Activated naive CD8-positive, alpha-beta T cell treated with anti-CD3 and anti-CD28 coated beads, Interleukin-2, amount 10 ng/mL, durations not matched to agents 7 days and 5 days (primary cell): ENCODE measurements at regions not wholly inside any gene's neighbourhood (a gene's known extent, or its start where the extent isn't known, plus 50 kb on each side); places are given as distances from the start of the nearest gene placed in this dataset.

Experiments
- ATAC-seq: fragments of 150-1000 bp; cut with Tn5 transposase; one replicate; pipeline ENCODE4 v1.10.0; 2021; ENCODE audit warnings: low read depth, moderate library complexity
- POLR2A ChIA-PET: fragments of 350-600 bp; sonication (Branson Sonifier 250); formaldehyde crosslinking; loops from one replicate; lab custom pipeline; 2021; ENCODE audit warnings: antibody characterized with exemption; lab: Charles Lee
- DNase-seq: peaks from one replicate; pipeline ENCODE4 v3.0.0; 2021
- H3K27ac Mint-ChIP-seq: one replicate; pipeline ENCODE4 v1.8.0; 2022; ENCODE audit warnings: mild to moderate bottlenecking, mixed read lengths
- H3K27me3 Mint-ChIP-seq: one replicate; pipeline ENCODE4 v1.8.0; 2022; ENCODE audit warnings: mild to moderate bottlenecking, moderate library complexity, mixed read lengths
- H3K36me3 Mint-ChIP-seq: one replicate; pipeline ENCODE4 v1.8.0; 2021; ENCODE audit warnings: mild to moderate bottlenecking, mixed read lengths
- H3K4me1 Mint-ChIP-seq: one replicate; pipeline ENCODE4 v1.8.0; 2021; ENCODE audit warnings: mixed read lengths
- H3K4me3 Mint-ChIP-seq: one replicate; pipeline ENCODE4 v1.8.0; 2022; ENCODE audit warnings: mild to moderate bottlenecking, moderate library complexity, mixed read lengths
- H3K9me3 Mint-ChIP-seq: one replicate; pipeline ENCODE4 v1.8.0; 2021; ENCODE audit warnings: mixed read lengths

GRCh38 chr10:55078121-55078520 is 277.1 kb upstream of the PCDH15 start:
- no peaks in the 10 kb centered on the region for H3K27me3 Mint-ChIP-seq
- no peak for ATAC-seq
- H3K36me3 Mint-ChIP-seq, result no peaks in the 10 kb centered on the region
- H3K27ac Mint-ChIP-seq, result no peak overlapping the region
- POLR2A ChIA-PET, result no interaction called here
- H3K4me3 Mint-ChIP-seq, result no peak overlapping the region
- H3K4me1 Mint-ChIP-seq, result no peaks in the 10 kb centered on the region
- peaks cover 13% of the 10 kb centered on the region for H3K9me3 Mint-ChIP-seq
- no peak for DNase-seq

- POLR2A ChIA-PET, result no interaction called here
- no peak overlapping the region for H3K4me3 Mint-ChIP-seq
- no peak overlapping the region for H3K27ac Mint-ChIP-seq
- H3K27me3 Mint-ChIP-seq, result no peaks in the 10 kb centered on the region
- H3K4me1 Mint-ChIP-seq, result no peaks in the 10 kb centered on the region
- no peak for ATAC-seq
- no peaks in the 10 kb centered on the region for H3K36me3 Mint-ChIP-seq
- no peak for DNase-seq
- peaks cover 4% of the 10 kb centered on the region for H3K9me3 Mint-ChIP-seq
These were observed 264.2 kb upstream of the PCDH15 start for GRCh38 chr10:55065185-55065584.

- H3K36me3 Mint-ChIP-seq, result no peaks in the 10 kb centered on the region
- H3K9me3 Mint-ChIP-seq, result peaks cover 4% of the 10 kb centered on the region
- POLR2A ChIA-PET, result no interaction called here
- ATAC-seq, result no peak
- no peak overlapping the region for H3K4me3 Mint-ChIP-seq
- H3K27me3 Mint-ChIP-seq, result no peaks in the 10 kb centered on the region
- no peaks in the 10 kb centered on the region for H3K4me1 Mint-ChIP-seq
- DNase-seq, result no peak
- H3K27ac Mint-ChIP-seq, result no peak overlapping the region
These were observed 262.8 kb upstream of the PCDH15 start for GRCh38 chr10:55063811-55064210.

DNA sequence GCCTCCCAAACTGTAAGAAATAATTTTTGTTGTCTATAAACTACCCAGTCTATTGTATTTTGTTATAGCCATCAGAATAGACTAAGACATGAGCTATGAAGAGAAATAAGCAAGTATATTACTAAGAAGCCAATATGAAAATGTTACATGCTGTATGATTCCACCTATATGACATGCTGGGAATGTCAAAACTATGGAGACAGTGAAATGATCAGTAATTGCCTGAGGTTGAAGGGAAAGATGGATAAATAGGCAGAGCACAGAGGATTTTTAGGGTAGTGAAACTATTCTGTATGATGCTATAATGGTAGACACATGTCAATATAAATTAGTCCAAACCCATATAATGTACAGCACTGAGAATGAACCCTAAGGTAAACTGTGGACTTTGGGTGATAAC is 261.3 kb upstream of the PCDH15 start:
- H3K9me3 Mint-ChIP-seq, result peaks cover 4% of the 10 kb centered on the region
- H3K4me3 Mint-ChIP-seq, result no peak overlapping the region
- DNase-seq (no peak), ATAC-seq (no peak)
- no peak overlapping the region for H3K27ac Mint-ChIP-seq
- no peaks in the 10 kb centered on the region for H3K4me1 Mint-ChIP-seq
- no peaks in the 10 kb centered on the region for H3K36me3 Mint-ChIP-seq
- no peaks in the 10 kb centered on the region for H3K27me3 Mint-ChIP-seq
- POLR2A ChIA-PET, result no interaction called here

DNA sequence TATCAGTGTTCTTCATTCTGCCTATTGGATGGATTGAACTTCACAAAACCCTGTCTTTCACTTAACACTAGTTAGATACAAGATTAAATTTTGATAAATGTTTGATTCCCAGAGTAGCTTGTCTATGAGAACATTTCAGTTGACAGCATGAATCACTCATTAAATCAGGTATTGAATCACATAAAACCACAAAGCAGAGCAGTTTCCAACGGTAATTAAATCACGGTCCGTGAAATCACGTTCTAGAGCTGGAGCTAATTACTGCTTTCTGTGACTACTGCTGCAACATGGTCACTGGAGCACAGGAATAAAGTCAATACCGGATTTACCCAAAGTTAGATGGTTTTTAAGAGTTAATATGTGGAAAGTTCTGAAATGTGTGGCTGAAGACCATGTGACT is 257.8 kb upstream of the PCDH15 start:
- Mint-ChIP-seq H3K4me3 (no peak overlapping the region), H3K27me3 (no peaks in the 10 kb centered on the region), H3K36me3 (no peaks in the 10 kb centered on the region), H3K27ac (no peak overlapping the region), H3K4me1 (no peaks in the 10 kb centered on the region), H3K9me3 (peaks cover 2% of the 10 kb centered on the region)
- DNase-seq (no peak), ATAC-seq (no peak)
- POLR2A ChIA-PET, result no interaction called here

- POLR2A ChIA-PET, result no interaction called here
- H3K9me3 Mint-ChIP-seq, result peaks cover 2% of the 10 kb centered on the region
- no peaks in the 10 kb centered on the region for H3K36me3 Mint-ChIP-seq
- H3K27me3 Mint-ChIP-seq, result no peaks in the 10 kb centered on the region
- H3K4me3 Mint-ChIP-seq, result no peak overlapping the region
- ATAC-seq, result no peak
- no peak overlapping the region for H3K27ac Mint-ChIP-seq
- no peaks in the 10 kb centered on the region for H3K4me1 Mint-ChIP-seq
- DNase-seq, result no peak
These were observed 250.5 kb upstream of the PCDH15 start for GRCh38 chr10:55051515-55051914.

DNA sequence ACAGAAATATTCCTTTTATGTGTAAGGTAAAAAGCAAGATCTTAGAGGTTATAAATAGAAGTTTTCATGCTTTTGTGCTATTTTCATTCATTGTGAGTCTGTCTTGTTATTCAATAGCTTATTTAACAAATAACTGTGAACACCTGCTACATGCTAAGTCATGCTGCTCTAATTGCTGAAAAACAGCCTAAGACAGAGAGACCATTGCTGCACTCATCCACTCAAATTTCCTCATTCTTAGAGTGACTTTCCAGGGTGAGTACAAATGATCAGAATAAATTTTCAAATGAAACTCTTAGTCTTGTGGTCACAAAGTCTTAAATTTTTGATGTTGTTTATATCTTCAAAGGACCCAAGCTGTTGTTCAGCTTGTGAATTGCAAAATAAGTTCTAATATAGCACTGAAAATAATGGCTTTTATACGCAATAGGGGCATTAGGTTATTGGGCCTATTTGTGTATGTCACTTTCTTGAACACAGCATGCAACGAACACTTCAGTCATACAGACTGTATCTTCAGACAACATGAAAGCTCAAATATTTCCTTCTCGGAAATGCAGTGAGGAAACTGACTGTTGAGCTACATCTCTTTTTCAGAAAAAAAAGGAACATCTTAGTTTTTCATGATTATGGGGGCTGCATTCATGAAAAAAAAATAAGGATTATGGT is 247.9 kb upstream of the PCDH15 start:
- Mint-ChIP-seq H3K27me3 (no peaks in the 10 kb centered on the region), H3K9me3 (no peaks in the 10 kb centered on the region), H3K36me3 (no peaks in the 10 kb centered on the region), H3K27ac (no peak overlapping the region), H3K4me3 (no peak overlapping the region), H3K4me1 (no peaks in the 10 kb centered on the region)
- DNase-seq (no peak), ATAC-seq (no peak)
- POLR2A ChIA-PET, result no interaction called here

- Mint-ChIP-seq H3K4me3 (no peak overlapping the region), H3K9me3 (no peaks in the 10 kb centered on the region), H3K27me3 (no peaks in the 10 kb centered on the region), H3K4me1 (no peaks in the 10 kb centered on the region), H3K36me3 (no peaks in the 10 kb centered on the region), H3K27ac (no peak overlapping the region)
- DNase-seq (no peak), ATAC-seq (no peak)
- POLR2A ChIA-PET, result no interaction called here
These were observed 242.5 kb upstream of the PCDH15 start for GRCh38 chr10:55043540-55043939.

GRCh38 chr10:55033061-55033460 is 232.0 kb upstream of the PCDH15 start:
- Mint-ChIP-seq H3K9me3 (peaks cover 2% of the 10 kb centered on the region), H3K27me3 (no peaks in the 10 kb centered on the region), H3K4me3 (no peak overlapping the region), H3K4me1 (no peaks in the 10 kb centered on the region), H3K27ac (no peak overlapping the region), H3K36me3 (no peaks in the 10 kb centered on the region)
- no peak for ATAC-seq
- no peak for DNase-seq
- POLR2A ChIA-PET, result no interaction called here

DNA sequence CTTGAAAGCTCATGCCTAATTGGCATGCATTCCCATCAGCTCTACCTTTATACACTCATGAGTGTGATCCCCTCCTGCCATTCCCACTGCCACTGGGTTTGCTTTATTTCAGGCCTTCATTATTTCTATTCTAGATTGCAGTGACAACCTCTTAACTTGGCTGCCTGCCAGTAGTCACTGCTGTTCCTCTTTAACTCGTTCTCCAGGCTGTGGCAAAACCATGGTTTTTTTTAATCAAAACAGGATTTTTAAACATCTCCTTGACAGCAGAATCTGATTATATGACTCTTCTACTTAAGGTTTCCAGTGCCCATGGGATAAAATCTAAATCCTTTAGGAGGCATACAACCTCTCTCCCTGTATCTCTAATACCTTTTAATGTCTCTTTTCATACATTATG is 223.7 kb upstream of the PCDH15 start:
- DNase-seq (no peak), ATAC-seq (no peak)
- H3K27ac Mint-ChIP-seq, result no peak overlapping the region
- POLR2A ChIA-PET, result no interaction called here
- no peak overlapping the region for H3K4me3 Mint-ChIP-seq
- no peaks in the 10 kb centered on the region for H3K4me1 Mint-ChIP-seq
- H3K27me3 Mint-ChIP-seq, result no peaks in the 10 kb centered on the region
- H3K9me3 Mint-ChIP-seq, result no peaks in the 10 kb centered on the region
- no peaks in the 10 kb centered on the region for H3K36me3 Mint-ChIP-seq

DNA sequence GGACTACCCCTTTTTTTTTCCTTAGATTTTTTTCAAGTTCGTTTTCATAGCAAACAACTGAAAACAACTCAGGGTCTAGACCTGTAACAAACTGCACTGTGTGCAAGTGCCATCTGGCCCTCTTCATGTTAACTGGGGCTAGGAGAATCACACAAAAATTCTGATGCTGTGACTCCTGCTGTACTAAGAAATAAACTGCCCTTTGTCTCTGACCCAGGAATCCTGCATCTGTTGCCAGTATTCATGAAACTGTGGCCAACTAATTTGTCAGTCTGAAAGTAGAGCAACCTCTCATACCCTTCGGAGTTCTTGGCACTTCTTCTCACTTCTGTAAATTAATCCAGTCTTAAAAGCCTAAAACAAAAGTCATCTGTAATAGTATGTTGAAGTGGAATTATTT is 218.4 kb upstream of the PCDH15 start:
- ATAC-seq (no peak), DNase-seq (no peak)
- Mint-ChIP-seq H3K4me3 (no peak overlapping the region), H3K4me1 (no peaks in the 10 kb centered on the region), H3K36me3 (no peaks in the 10 kb centered on the region), H3K27me3 (no peaks in the 10 kb centered on the region), H3K27ac (no peak overlapping the region), H3K9me3 (no peaks in the 10 kb centered on the region)
- POLR2A ChIA-PET, result no interaction called here

DNA sequence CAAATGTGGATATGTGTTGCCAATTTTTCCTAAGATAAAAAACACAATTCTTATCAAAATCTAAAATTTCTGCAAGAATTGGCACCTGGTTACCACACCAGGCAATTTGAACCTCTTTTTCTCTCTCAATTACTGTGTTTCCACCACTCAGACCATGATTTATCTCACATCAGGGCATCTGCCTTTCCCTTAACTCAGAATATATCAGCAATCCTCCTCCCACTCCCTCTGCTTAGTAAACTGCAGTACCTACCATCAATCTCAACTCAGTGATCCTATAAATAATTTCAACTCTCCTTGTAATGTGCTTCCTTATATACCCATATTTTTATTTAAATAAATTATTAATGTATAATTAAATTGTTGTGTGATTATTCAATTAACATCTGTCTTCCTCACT is 212.3 kb upstream of the PCDH15 start:
- Mint-ChIP-seq H3K36me3 (no peaks in the 10 kb centered on the region), H3K27ac (no peak overlapping the region)

DNA sequence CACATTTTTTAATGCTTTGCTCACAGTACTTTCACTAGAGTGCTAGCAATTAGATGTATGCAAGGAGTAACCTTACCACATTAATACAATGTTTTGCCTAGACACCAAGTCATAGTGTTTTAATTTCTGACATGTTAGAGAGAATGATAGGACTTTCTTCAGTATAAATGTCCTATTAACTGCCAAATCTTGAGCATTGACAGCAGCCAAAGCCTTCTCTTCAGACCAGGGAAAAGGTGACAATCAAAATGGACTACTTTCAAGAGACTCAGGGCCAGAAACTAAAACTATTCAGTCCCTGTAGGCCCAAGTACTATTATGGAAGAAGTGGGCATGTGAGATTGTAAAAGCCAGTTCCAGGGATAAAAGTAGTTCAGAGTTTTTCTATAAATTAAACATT is 201.4 kb upstream of the PCDH15 start:
- Mint-ChIP-seq H3K4me1 (no peaks in the 10 kb centered on the region), H3K27ac (no peak overlapping the region), H3K4me3 (no peak overlapping the region), H3K36me3 (no peaks in the 10 kb centered on the region), H3K27me3 (no peaks in the 10 kb centered on the region), H3K9me3 (peaks cover 2% of the 10 kb centered on the region)
- POLR2A ChIA-PET, result no interaction called here
- ATAC-seq, result no peak
- no peak for DNase-seq

More for the DNA sequence above, 212.3 kb upstream of the PCDH15 start:
- POLR2A ChIA-PET, result no interaction called here
- Mint-ChIP-seq H3K4me3 (no peak overlapping the region), H3K27me3 (no peaks in the 10 kb centered on the region), H3K9me3 (no peaks in the 10 kb centered on the region), H3K4me1 (no peaks in the 10 kb centered on the region)
- ATAC-seq (no peak), DNase-seq (no peak)

DNA sequence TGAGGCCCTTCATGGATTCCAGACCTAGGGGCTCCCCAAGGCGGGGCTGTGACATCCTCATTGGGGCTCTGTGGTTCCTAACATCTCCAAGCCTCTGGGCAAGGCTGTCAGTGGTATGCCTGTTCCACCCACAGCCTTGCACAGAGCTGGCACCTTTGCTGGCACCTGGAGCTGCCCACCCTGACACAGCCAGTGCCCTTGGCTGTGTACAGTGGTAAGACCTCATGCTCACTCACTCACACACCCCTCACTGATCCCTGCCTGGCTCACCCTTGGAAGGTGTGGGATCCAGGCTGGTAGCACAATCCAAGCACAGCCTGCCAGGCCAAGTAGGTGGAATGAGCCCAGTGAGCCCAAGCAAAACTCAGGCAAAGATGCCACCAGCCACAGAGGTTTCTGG is 200.4 kb upstream of the PCDH15 start:
- no peak for ATAC-seq
- POLR2A ChIA-PET, result no interaction called here
- Mint-ChIP-seq H3K36me3 (no peaks in the 10 kb centered on the region), H3K9me3 (peaks cover 2% of the 10 kb centered on the region), H3K27me3 (no peaks in the 10 kb centered on the region), H3K27ac (no peak overlapping the region), H3K4me3 (no peak overlapping the region), H3K4me1 (no peaks in the 10 kb centered on the region)
- DNase-seq, result no peak

GRCh38 chr10:54993148-54993547 is 192.1 kb upstream of the PCDH15 start:
- H3K27ac Mint-ChIP-seq, result no peak overlapping the region
- H3K27me3 Mint-ChIP-seq, result no peaks in the 10 kb centered on the region
- DNase-seq, result no peak
- H3K9me3 Mint-ChIP-seq, result peaks cover 6% of the 10 kb centered on the region
- no peak for ATAC-seq
- H3K4me3 Mint-ChIP-seq, result no peak overlapping the region
- POLR2A ChIA-PET, result no interaction called here
- H3K4me1 Mint-ChIP-seq, result no peaks in the 10 kb centered on the region
- H3K36me3 Mint-ChIP-seq, result no peaks in the 10 kb centered on the region
